GM19023 (cell line): ENCODE measurements at regions not wholly inside any gene's neighbourhood (a gene's known extent, or its start where the extent isn't known, plus 50 kb on each side); places are given as distances from the start of the nearest gene placed in this dataset.

ENCODE experiments used
- ATAC-seq: cut with Tn5 transposase; IDR thresholded peaks from one replicate; pipeline ENCODE4 v1.9.1; 2021; ENCODE audit warnings: mild to moderate bottlenecking, moderate library complexity; ENCODE audit not compliant: unreplicated experiment

- ATAC-seq: no peak
These were observed 1394.3 kb upstream of the LRRTM3 start for GRCh38 chr10:65531545-65531944.

GRCh38 chr10:65534771-65535170, 1391.1 kb upstream of the LRRTM3 start:
- no peak for ATAC-seq

DNA sequence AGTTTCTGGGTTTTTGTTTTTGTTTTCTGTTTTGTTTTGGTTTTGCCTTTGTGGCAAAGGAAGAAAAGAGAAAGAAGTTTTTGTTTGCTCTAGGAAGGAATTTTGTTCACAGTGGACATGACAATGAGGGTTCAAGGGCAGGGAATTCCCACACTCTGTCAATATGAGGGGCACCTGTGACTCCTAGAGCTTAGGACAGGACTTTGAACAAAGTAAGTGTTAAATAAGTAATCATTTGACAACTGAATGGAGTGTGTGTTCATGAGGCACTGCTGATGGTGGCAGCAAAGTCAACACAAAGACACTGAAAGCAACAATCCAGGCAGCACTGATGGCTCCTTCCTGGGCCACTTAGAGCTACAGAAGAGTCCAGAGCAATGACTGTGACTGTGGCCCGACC, 1381.1 kb upstream of the LRRTM3 start:
- ATAC-seq: no peak

DNA sequence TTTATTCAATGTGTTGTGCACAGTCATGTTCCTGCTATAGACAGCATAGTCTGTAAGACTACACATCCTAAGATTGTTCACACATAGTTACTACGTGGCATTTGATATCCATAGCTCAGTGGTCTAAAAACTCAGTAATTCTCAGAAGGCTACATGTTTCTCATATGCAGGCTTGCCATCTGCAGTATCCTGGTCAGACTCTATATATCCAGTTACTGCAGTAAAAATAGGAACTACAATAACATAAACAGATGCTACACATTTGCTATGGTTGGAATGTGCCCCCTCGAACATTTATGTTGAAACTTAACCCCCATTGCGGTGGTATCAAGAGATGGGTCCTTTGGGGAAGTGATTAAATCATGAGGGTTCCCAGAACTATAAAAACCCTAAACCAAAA, 1377.8 kb upstream of the LRRTM3 start:
- no peak for ATAC-seq

GRCh38 chr10:65550761-65551160, 1375.1 kb upstream of the LRRTM3 start:
- no peak for ATAC-seq

GRCh38 chr10:65555192-65555591, 1370.6 kb upstream of the LRRTM3 start:
- ATAC-seq: no peak

DNA sequence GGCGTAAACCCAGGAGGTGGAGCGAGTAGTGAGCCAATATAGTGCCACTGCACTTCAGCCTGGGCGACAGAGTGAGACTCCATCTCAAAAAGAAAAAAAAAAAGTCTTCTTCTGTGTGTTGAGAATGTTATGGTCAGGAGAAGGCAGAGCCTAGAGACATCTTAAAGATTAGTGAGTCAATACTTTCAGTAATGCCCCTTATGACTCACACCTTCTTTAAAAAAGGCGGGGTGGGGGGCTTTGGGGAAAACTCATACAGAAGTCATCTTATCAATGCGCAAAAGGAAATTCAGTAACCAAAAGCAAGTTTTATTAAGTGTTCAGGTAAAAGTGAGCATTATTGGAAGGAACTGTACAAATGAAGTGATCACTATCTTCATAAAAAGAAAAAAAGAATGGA, 1369.8 kb upstream of the LRRTM3 start:
- no peak for ATAC-seq

DNA sequence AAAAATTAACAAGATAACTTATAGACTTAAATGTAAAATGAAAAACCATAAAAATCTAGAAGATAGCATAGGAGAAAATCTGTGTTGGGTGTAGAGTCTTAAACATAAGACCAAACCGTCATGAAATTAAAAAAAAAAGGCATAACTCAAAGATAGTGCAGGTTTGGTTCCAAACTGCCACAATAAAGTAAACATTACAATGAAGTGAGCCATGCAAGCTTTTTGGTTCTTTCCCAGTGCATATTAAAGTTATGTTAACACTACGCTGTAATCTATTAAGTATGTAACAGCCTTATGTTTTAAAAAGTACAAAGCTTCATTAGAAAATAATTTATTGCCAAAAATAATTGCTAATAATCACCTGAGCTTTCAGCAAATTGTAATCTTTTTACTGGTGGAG, 1366.5 kb upstream of the LRRTM3 start:
- no peak for ATAC-seq

DNA sequence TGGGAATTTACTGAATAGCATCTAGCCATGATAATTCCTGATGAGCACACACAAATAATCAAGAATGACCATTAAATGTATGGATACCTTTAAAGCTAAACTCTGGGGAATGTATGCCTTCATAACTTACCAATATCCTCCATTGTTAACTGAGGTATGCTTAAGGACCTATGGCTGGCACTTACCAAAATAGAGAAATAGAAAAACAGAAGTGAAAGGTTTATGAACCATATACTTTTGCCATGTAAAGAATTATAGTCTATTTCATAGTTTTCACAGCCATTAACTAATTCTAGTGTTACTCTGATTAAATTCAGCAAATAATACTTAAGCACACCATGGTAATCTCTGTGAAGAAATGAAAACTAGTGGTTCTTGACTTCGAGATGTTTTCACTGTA, 1360.6 kb upstream of the LRRTM3 start:
- ATAC-seq: no peak

- no peak for ATAC-seq
These were observed 1358.9 kb upstream of the LRRTM3 start for GRCh38 chr10:65566906-65567305.

DNA sequence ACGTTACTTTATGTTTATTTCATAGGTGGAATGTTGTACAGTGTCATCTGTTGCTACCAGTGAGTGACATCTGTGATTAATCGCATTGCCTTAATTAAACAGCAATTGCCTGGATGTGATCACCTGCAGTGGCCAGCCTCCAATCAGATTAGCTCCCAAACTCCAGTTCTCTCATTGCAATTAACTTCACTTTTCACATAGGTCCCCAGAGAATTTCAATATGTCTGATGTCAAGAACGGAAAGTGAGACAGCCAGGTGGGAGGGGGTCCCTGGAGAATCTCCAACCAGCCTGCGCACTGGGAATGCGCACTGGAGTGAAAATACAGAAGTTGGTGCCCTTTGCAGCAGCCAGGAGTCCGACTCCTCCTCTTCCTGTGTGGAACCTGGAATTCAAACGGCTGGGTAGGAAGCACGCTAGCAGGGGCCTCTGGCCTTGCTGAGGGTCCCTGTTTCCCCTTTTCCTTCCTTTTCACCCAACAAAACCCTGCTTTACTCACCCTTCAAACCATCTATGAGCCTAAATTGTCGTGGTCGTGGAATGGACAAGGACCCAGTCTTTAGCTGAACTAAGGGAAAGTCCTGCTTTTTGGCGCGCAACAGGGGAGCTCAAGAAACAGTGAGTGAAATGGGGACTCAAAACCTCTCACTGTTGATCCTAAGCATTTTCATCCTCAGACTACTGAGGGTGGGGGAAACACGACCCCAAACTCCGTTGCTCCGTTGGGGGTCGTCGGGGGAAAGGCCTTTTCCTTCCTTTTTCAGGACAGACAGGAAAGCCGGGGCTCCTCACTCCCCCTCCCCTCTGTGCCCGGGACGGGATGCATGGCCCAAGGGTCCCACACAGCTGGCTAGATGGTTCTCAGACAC, 1355.5 kb upstream of the LRRTM3 start:
- ATAC-seq: peak; percentile 45

DNA sequence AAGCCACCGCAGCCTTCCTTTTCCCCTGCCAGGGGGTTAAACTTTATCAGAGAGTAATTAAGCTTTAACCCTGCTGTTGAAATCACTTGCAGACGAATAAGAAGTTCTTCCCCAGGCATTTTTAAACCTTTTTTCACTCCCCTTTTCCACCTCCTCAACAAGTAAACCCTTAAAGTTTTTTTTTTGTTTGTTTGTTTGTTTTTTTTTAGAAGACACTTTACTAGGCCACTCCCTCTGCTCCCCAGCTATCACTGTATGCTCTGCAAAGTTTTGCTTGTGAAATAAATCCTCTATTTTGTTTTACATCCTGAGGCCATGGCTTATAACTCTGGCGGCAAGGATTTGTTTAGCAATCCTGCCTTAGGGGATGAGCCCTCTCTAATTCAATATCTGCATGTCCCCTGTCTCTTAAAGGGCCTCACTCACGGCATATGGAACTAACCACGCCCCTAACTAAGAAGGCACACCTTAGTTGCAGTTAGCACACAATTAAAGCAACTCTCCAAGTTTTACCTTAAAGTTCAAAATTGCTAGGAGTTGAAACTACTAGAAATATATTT, 1354.7 kb upstream of the LRRTM3 start:
- ATAC-seq: peak; percentile 45

GRCh38 chr10:65581426-65582026, 1344.3 kb upstream of the LRRTM3 start:
- ATAC-seq: no peak

- no peak for ATAC-seq
These were observed 1323.5 kb upstream of the LRRTM3 start for GRCh38 chr10:65602182-65602865.

GRCh38 chr10:65611592-65611991, 1314.2 kb upstream of the LRRTM3 start:
- no peak for ATAC-seq

DNA sequence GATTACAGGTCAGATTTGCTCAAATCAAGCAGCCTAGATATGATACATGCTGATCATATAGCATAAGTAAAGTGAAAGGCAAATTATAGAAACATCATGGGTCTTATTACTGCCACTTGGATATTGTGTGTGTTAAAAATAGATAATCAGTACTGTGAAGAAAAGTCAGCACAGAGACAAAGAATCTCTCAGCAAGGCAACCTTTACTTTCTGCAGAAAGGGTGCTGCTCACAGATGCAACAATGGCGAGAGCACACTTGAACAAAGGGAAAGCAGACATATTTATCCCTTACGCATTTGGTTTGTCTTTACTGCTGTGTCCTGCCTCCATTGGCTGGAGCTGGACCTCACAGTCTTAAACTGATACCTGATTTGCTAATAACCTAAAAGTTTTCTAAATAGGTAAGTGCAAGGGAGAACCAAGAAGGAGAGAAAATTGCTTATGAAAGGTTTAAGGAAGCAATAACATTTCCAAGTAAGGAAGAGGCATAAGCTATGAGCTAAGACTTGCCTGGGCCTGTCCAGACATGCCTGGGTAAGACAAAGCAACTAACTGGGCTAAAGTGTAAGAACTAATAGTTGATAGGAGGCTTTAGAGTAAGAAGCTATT, 1310.8 kb upstream of the LRRTM3 start:
- ATAC-seq: no peak

DNA sequence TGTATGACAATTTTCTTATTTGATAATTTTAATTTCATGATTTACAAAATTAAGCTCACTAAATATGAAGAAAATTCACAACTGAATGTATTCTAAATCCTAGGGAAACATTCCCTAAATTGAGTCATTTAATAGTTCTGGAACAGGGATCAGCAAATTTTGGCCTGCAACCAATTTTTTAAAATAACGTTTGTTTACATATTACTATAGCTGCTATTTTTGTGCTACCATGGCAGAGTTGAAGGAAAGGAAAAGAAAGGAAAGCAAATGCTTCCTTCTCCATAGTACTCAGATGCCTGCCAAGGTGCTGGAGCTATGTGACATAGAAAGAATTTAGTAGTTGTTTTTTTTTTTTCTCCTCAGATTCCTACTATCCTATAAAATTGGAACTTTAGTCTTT, 1307.7 kb upstream of the LRRTM3 start:
- no peak for ATAC-seq

- ATAC-seq: no peak
These were observed 1305.3 kb upstream of the LRRTM3 start for GRCh38 chr10:65620404-65621048.

DNA sequence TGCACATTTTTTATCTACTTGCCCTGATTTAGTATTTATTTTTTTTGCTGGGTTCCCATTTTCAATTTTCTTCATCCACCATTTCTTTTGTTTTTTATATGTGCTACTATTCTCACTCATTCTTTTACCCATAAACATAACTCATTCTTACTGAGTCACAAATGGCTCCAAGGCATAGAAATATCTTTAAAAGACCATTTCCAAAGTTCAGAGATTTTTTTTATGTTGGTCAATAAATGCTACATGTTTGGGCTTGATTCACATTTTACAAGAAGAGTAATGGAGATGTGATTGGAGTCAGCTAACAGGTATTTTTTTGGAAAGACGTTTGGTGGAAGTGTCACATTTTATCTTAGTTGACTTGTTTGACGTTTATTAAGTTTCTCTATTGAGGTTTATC, 1303.2 kb upstream of the LRRTM3 start:
- no peak for ATAC-seq

DNA sequence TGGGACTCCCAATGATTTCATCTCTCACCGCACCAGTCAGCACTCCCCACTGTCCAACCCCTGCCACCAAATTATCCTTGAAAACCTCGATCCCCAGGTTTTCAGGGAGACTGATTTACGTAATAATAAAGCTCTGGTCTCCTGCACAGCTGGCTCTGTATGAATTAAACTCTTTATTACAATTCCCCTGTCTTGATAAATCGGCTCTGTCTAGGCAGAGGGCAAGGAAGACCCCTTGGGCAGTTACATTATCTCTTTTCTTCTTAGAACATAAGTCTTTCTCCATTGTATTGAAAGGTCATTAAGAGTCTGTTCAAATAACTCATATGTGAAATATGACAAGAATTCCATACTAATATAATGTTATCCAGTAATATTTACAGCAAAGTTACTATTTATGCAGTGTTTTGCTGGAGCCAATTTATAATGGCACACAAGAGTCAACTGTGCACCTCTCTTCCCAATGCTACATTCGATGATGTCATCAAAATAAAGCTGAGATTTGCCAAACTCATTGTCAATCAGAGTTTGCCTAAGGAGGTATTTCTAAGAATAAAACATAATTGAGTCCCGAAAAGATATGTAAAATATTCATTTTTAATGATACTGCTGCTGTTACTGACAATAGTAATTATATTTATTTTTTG, 1297.2 kb upstream of the LRRTM3 start:
- no peak for ATAC-seq
